GM12878 (cell line): ENCODE measurements at regions not wholly inside any gene's neighbourhood (a gene's known extent, or its start where the extent isn't known, plus 50 kb on each side); places are given as distances from the start of the nearest gene placed in this dataset.

Experiments used
- ATAC-seq: fragments of 200-7000 bp; cut with Tn5 transposase; 3 replicates; pipeline ENCODE4 v1.9.1; 2020; ENCODE audit warnings: mild to moderate bottlenecking, moderate library complexity
- BruUV-seq: library from RNA; stranded (reverse); fragments of 400-500 nt; replicated peaks from 2 replicates; lab custom pipeline; 2021; lab: Mats Ljungman, UMichigan
- CTCF ChIA-PET: fragments of 300-600 bp; sonication (Branson Sonifier 250); formaldehyde crosslinking; extraction: SDS; loops from one replicate; lab custom pipeline; 2021; ENCODE audit warnings: inconsistent platforms; lab: Yijun Ruan, JAX
- POLR2A ChIA-PET: fragments of 350-600 bp; formaldehyde crosslinking; extraction: SDS; loops from one replicate; lab custom pipeline; 2021; ENCODE audit warnings: inconsistent platforms; lab: Charles Lee
- RAD21 ChIA-PET: fragments of 300-600 bp; sonication (Branson Sonifier 250); formaldehyde crosslinking; loops from one replicate; lab custom pipeline; 2023; ENCODE audit warnings: antibody characterized with exemption; ENCODE audit not compliant: unreplicated experiment; lab: Charles Lee
- SMC1A ChIA-PET: fragments of 300-600 bp; sonication (Branson Sonifier 250); formaldehyde crosslinking; loops from one replicate; lab custom pipeline; 2023; ENCODE audit not compliant: unreplicated experiment, uncharacterized antibody; lab: Charles Lee
- DNase-seq: peaks from one replicate; pipeline ENCODE4 v3.0.0-alpha.2; 2011; ENCODE audit warnings: low read depth, low spot score
- FAIRE-seq: peaks from 3 replicates; lab custom pipeline; 2011; peaks lifted over from hg19 to GRCh38; lab: Jason Lieb, UNC
- H2AFZ ChIP-seq: 2 replicates; pipeline ENCODE4 v1.6.0; 2011; ENCODE audit warnings: low read depth, low read length, control low read depth; ENCODE audit not compliant: control insufficient read depth
- H3K27ac ChIP-seq: 2 replicates; pipeline ENCODE4 v1.5.1; 2011; ENCODE audit warnings: control low read depth; ENCODE audit not compliant: control insufficient read depth, insufficient read depth
- H3K27me3 ChIP-seq, 2 experiments: replicated peaks in 1 of 2; 2 replicates each; pipeline versions ENCODE4 v1.6.0 to v1.6.1; 2011; ENCODE audit warnings: low read length in 1 of 2; ENCODE audit not compliant: control insufficient read depth in 2 of 2, insufficient read depth in 2 of 2
- H3K36me3 ChIP-seq, 2 experiments: 2 replicates each; pipeline ENCODE4 v1.5.1; 2011; ENCODE audit warnings: low read length in 1 of 2; ENCODE audit not compliant: control insufficient read depth in 2 of 2, insufficient read depth in 2 of 2
- H3K4me1 ChIP-seq: 2 replicates; pipeline ENCODE4 v1.6.1; 2011; ENCODE audit warnings: mild to moderate bottlenecking, low read length, moderate library complexity, mixed read lengths; ENCODE audit not compliant: control insufficient read depth, insufficient read depth
- H3K4me2 ChIP-seq: 2 replicates; pipeline ENCODE4 v1.6.0; 2011; ENCODE audit warnings: control low read depth; ENCODE audit not compliant: control insufficient read depth, insufficient read depth
- H3K4me3 ChIP-seq: fragments of 200-600 bp; sonication (generic); 2 replicates; pipeline ENCODE4 v1.5.1; 2016
- H3K79me2 ChIP-seq: 2 replicates; pipeline ENCODE4 v1.6.0; 2011; ENCODE audit warnings: low read length; ENCODE audit not compliant: control insufficient read depth, insufficient read depth
- H3K9ac ChIP-seq: 2 replicates; pipeline ENCODE4 v1.8.0; 2011; ENCODE audit warnings: low read length, control low read depth, mixed read lengths; ENCODE audit not compliant: control insufficient read depth, insufficient read depth
- H3K9me3 ChIP-seq: replicated peaks from 3 replicates; pipeline ENCODE4 v1.5.1; 2011; ENCODE audit warnings: mild to moderate bottlenecking, low read length; ENCODE audit not compliant: control insufficient read depth, insufficient read depth
- H4K20me1 ChIP-seq: 2 replicates; pipeline ENCODE4 v1.6.0; 2011; ENCODE audit not compliant: control insufficient read depth, insufficient read depth
- CBX3 ChIP-seq: fragments of 200-600 bp; sonication (generic); IDR thresholded peaks from 2 replicates; pipeline ENCODE4 v1.6.1; 2016; ENCODE audit warnings: low read depth, borderline replicate concordance
- CHD2 ChIP-seq: IDR thresholded peaks from 2 replicates; pipeline ENCODE4 v1.6.1; 2011; ENCODE audit warnings: low read depth, low read length, improper control_type of control experiment, borderline replicate concordance
- EP300 ChIP-seq, 2 experiments: fragments of 150-350 bp in 1 of 2; IDR thresholded peaks; 2 replicates each; pipeline ENCODE4 v1.6.1; 2011 to 2012; ENCODE audit warnings: low read depth in 2 of 2, low read length in 2 of 2, borderline replicate concordance in 1 of 2, improper control_type of control experiment in 1 of 2, inconsistent platforms in 1 of 2; ENCODE audit not compliant: control insufficient read depth in 1 of 2
- EZH2 ChIP-seq: IDR thresholded peaks from 2 replicates; pipeline ENCODE4 v1.6.1; 2012; ENCODE audit warnings: low read depth, mild to moderate bottlenecking, control low read depth, inconsistent platforms, low read length, borderline replicate concordance; ENCODE audit not compliant: control insufficient read depth
- LARP7 ChIP-seq: fragments of 450-650 bp; IDR thresholded peaks from 2 replicates; pipeline ENCODE4 v1.6.1; 2017; ENCODE audit warnings: mild to moderate bottlenecking
- NFXL1 ChIP-seq: fragments of 450-650 bp; IDR thresholded peaks from 2 replicates; pipeline ENCODE4 v1.6.1; 2017; ENCODE audit warnings: antibody characterized with exemption, mild to moderate bottlenecking, borderline replicate concordance
- NR2C2 ChIP-seq: IDR thresholded peaks from 2 replicates; pipeline ENCODE4 v1.6.1; 2011; ENCODE audit warnings: borderline replicate concordance, low read depth; ENCODE audit not compliant: control insufficient read depth, insufficient read length
- SIN3A ChIP-seq: IDR thresholded peaks from 2 replicates; pipeline ENCODE4 v1.6.1; 2012; ENCODE audit warnings: low read depth, low read length, improper control_type of control experiment
- ZNF207 ChIP-seq: fragments of 450-650 bp; IDR thresholded peaks from 2 replicates; pipeline ENCODE4 v1.6.1; 2014; ENCODE audit warnings: antibody characterized with exemption, mild to moderate bottlenecking, borderline replicate concordance
- ZNF274 ChIP-seq: IDR thresholded peaks from one replicate; pipeline ENCODE4 v1.8.0; 2011; ENCODE audit not compliant: insufficient read length, insufficient read depth
- WGBS: methylation state at CpG from one replicate; pipeline ENCODE4 v1.1.6; 2016; ENCODE audit warnings: low lambda C conversion rate; ENCODE audit not compliant: insufficient replicate concordance, insufficient coverage; ENCODE audit errors: missing lambda C conversion rate; 5-methylcytosine and 5-hydroxymethylcytosine counted together
- in situ Hi-C: fragments of 300-500 bp; cut with MboI; formaldehyde crosslinking; loops from 9 replicates; pipeline ENCODE4 v1.14.3; 2018; ENCODE audit warnings: mixed read lengths
- intact Hi-C: fragments of 100-400 bp; cut with micrococcal nuclease; formaldehyde crosslinking; loops from one replicate; pipeline ENCODE4 v1.14.2; 2022; ENCODE audit not compliant: unreplicated experiment
- TF ChIP-seq, protein P1 (sequence below): IDR thresholded peaks from 2 replicates; pipeline ENCODE4 v1.6.1; 2011; ENCODE audit warnings: mild to moderate bottlenecking, low read depth, low read length, moderate library complexity; ENCODE audit not compliant: insufficient replicate concordance
- TF ChIP-seq, protein P2 (sequence below): fragments of 150-350 bp; IDR thresholded peaks from 2 replicates; pipeline ENCODE4 v1.6.1; 2016; ENCODE audit warnings: low read depth, low read length
- TF ChIP-seq, protein P3 (sequence below): IDR thresholded peaks from 2 replicates; pipeline ENCODE4 v1.6.1; 2012; ENCODE audit warnings: improper control_type of control experiment, low read depth, low read length; ENCODE audit not compliant: insufficient replicate concordance

DNA sequence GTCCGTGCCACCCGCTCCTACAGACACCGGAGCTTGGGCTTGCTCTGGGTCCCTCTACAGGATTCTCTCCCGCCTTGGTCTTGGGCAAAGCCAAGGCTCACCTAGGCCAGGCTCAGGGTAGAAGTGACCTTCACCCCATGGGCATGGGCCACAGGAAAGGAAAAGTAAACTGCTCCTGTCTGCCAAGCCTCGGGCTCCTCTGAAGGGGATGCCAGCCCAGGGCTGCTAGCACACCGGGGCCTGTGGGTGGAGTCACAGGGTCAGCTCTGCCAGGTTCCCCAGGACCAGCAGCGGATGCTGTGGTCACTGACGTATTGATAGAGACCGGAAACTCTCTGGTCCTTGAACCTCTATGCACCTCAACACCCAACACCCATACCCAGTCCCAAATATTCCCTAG, 222.7 kb upstream of the MGMT start:
- Histone ChIP-seq H3K27me3 (no peaks in the 10 kb centered on the region), H3K36me3 (no peaks in the 10 kb centered on the region), H3K9me3 (no peaks in the 10 kb centered on the region), H3K27ac (no peak overlapping the region), H3K4me2 (no peak overlapping the region), H4K20me1 (no peaks in the 10 kb centered on the region), H3K4me3 (no peak overlapping the region), H3K4me1 (no peaks in the 10 kb centered on the region), H2AFZ (no peak overlapping the region), H3K79me2 (no peaks in the 10 kb centered on the region), H3K9ac (no peak overlapping the region)
- FAIRE-seq (no peak), DNase-seq (no peak), ATAC-seq (no peak)
- intact Hi-C loops (no loop called here), in situ Hi-C loops (no loop called here)
- RAD21 ChIA-PET: no interaction called here
- no TSS peak for BruUV-seq
- SMC1A ChIA-PET: no interaction called here
- POLR2A ChIA-PET: no interaction called here
- CTCF ChIA-PET: no interaction called here
- WGBS: 27% methylated on average over 9 of the region's 9 CpGs
- TF ChIP-seq, protein P1, sequence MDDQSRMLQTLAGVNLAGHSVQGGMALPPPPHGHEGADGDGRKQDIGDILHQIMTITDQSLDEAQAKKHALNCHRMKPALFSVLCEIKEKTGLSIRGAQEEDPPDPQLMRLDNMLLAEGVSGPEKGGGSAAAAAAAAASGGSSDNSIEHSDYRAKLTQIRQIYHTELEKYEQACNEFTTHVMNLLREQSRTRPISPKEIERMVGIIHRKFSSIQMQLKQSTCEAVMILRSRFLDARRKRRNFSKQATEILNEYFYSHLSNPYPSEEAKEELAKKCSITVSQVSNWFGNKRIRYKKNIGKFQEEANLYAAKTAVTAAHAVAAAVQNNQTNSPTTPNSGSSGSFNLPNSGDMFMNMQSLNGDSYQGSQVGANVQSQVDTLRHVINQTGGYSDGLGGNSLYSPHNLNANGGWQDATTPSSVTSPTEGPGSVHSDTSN: no peak
- no peak for TF ChIP-seq NR2C2
- TF ChIP-seq SIN3A: no peak
- no peak for TF ChIP-seq EZH2
- TF ChIP-seq, protein P2, sequence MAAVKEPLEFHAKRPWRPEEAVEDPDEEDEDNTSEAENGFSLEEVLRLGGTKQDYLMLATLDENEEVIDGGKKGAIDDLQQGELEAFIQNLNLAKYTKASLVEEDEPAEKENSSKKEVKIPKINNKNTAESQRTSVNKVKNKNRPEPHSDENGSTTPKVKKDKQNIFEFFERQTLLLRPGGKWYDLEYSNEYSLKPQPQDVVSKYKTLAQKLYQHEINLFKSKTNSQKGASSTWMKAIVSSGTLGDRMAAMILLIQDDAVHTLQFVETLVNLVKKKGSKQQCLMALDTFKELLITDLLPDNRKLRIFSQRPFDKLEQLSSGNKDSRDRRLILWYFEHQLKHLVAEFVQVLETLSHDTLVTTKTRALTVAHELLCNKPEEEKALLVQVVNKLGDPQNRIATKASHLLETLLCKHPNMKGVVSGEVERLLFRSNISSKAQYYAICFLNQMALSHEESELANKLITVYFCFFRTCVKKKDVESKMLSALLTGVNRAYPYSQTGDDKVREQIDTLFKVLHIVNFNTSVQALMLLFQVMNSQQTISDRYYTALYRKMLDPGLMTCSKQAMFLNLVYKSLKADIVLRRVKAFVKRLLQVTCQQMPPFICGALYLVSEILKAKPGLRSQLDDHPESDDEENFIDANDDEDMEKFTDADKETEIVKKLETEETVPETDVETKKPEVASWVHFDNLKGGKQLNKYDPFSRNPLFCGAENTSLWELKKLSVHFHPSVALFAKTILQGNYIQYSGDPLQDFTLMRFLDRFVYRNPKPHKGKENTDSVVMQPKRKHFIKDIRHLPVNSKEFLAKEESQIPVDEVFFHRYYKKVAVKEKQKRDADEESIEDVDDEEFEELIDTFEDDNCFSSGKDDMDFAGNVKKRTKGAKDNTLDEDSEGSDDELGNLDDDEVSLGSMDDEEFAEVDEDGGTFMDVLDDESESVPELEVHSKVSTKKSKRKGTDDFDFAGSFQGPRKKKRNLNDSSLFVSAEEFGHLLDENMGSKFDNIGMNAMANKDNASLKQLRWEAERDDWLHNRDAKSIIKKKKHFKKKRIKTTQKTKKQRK: no peak
- TF ChIP-seq, protein P3, sequence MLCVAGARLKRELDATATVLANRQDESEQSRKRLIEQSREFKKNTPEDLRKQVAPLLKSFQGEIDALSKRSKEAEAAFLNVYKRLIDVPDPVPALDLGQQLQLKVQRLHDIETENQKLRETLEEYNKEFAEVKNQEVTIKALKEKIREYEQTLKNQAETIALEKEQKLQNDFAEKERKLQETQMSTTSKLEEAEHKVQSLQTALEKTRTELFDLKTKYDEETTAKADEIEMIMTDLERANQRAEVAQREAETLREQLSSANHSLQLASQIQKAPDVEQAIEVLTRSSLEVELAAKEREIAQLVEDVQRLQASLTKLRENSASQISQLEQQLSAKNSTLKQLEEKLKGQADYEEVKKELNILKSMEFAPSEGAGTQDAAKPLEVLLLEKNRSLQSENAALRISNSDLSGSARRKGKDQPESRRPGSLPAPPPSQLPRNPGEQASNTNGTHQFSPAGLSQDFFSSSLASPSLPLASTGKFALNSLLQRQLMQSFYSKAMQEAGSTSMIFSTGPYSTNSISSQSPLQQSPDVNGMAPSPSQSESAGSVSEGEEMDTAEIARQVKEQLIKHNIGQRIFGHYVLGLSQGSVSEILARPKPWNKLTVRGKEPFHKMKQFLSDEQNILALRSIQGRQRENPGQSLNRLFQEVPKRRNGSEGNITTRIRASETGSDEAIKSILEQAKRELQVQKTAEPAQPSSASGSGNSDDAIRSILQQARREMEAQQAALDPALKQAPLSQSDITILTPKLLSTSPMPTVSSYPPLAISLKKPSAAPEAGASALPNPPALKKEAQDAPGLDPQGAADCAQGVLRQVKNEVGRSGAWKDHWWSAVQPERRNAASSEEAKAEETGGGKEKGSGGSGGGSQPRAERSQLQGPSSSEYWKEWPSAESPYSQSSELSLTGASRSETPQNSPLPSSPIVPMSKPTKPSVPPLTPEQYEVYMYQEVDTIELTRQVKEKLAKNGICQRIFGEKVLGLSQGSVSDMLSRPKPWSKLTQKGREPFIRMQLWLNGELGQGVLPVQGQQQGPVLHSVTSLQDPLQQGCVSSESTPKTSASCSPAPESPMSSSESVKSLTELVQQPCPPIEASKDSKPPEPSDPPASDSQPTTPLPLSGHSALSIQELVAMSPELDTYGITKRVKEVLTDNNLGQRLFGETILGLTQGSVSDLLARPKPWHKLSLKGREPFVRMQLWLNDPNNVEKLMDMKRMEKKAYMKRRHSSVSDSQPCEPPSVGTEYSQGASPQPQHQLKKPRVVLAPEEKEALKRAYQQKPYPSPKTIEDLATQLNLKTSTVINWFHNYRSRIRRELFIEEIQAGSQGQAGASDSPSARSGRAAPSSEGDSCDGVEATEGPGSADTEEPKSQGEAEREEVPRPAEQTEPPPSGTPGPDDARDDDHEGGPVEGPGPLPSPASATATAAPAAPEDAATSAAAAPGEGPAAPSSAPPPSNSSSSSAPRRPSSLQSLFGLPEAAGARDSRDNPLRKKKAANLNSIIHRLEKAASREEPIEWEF: no peak
- TF ChIP-seq ZNF207: no peak
- TF ChIP-seq NFXL1: no peak
- no peak for TF ChIP-seq EP300 (IDR thresholded peaks at IDR 0.05; ENCODE audit: borderline replicate concordance in 1 of 2, control insufficient read depth in 1 of 2, low read depth in 2 of 2, low read length in 2 of 2)
- TF ChIP-seq ZNF274: no peak
- TF ChIP-seq CBX3: no peak
- no peak for TF ChIP-seq CHD2
- TF ChIP-seq LARP7: no peak
